Sigmoid colon (tissue), 4 donors: ENCODE measurements at regions not wholly inside any gene's neighbourhood (a gene's known extent, or its start where the extent isn't known, plus 50 kb on each side); places are given as distances from the start of the nearest gene placed in this dataset.
"Not testable (repeated sequence)": the region's sequence is repeated elsewhere in the genome, so short reads cannot be mapped to it uniquely, and the experiment has no call there.

Source experiments
- CTCF ChIP-seq, 4 experiments: fragments of 450-650 bp in 3 of 4; fragments of 200-600 bp in 1 of 4; IDR thresholded peaks; one replicate each; pipeline ENCODE4 v1.5.1; 2016 to 2019; ENCODE audit warnings: antibody characterized with exemption in 4 of 4, mild to moderate bottlenecking in 3 of 4, moderate library complexity in 2 of 4
- POLR2A ChIP-seq, 2 donors: fragments of 450-650 bp; IDR thresholded peaks; one replicate each; pipeline ENCODE4 v1.6.1; 2016; ENCODE audit warnings: antibody characterized with exemption in 2 of 2, mild to moderate bottlenecking in 2 of 2, moderate library complexity in 2 of 2
- POLR2AphosphoS5 ChIP-seq, 4 donors: sonication (generic); formaldehyde crosslinking; IDR thresholded peaks; one replicate each; pipeline ENCODE4 v1.6.1; 2017; ENCODE audit warnings: antibody characterized with exemption in 4 of 4

GRCh38 chr12:126985663-126986062, 1281.3 kb upstream of the TMEM132C start:
- TF ChIP-seq CTCF, POLR2AphosphoS5, POLR2A (IDR thresholded peaks at IDR 0.05): not testable (repeated sequence)
